ENCODE measurements at regions not wholly inside any gene's neighbourhood (a gene's known extent, or its start where the extent isn't known, plus 50 kb on each side); places are given as distances from the start of the nearest gene placed in this dataset.
"Not testable (repeated sequence)": the region's sequence is repeated elsewhere in the genome, so short reads cannot be mapped to it uniquely, and the experiment has no call there.

- H3K27ac Mint-ChIP-seq, result no peak overlapping the region
- CTCF ChIA-PET, result no interaction called here
- intact Hi-C loops (cut with micrococcal nuclease), result no loop called here
- DNase-seq, result no peak
- H3K9me3 Mint-ChIP-seq, result peaks cover 5% of the 10 kb centered on the region
- H3K27me3 Mint-ChIP-seq (ENCODE audit: low read depth), result no peaks in the 10 kb centered on the region
- no peak overlapping the region for H3K4me3 Mint-ChIP-seq
- no peaks in the 10 kb centered on the region for H3K36me3 Mint-ChIP-seq (ENCODE audit: low read depth)
- no peaks in the 10 kb centered on the region for H3K4me1 Mint-ChIP-seq (ENCODE audit: low read depth)
These were observed 686.5 kb downstream of the GABRG1 start for GRCh38 chr4:45437381-45437780.

- Mint-ChIP-seq H3K36me3 (ENCODE audit: low read depth) (no peaks in the 10 kb centered on the region), H3K4me1 (ENCODE audit: low read depth) (no peaks in the 10 kb centered on the region), H3K4me3 (no peak overlapping the region), H3K27me3 (ENCODE audit: low read depth) (no peaks in the 10 kb centered on the region), H3K27ac (no peak overlapping the region), H3K9me3 (peaks cover 20% of the 10 kb centered on the region)
- intact Hi-C loops (cut with micrococcal nuclease), result no loop called here
- CTCF ChIA-PET, result no interaction called here
- no peak for DNase-seq
These were observed 698.7 kb downstream of the GABRG1 start for GRCh38 chr4:45425135-45425534.

- peaks cover 20% of the 10 kb centered on the region for H3K9me3 Mint-ChIP-seq
- DNase-seq, result no peak
- H3K27ac Mint-ChIP-seq, result no peak overlapping the region
- CTCF ChIA-PET, result no interaction called here
- no peak overlapping the region for H3K4me3 Mint-ChIP-seq
- H3K36me3 Mint-ChIP-seq (ENCODE audit: low read depth), result no peaks in the 10 kb centered on the region
- no peaks in the 10 kb centered on the region for H3K4me1 Mint-ChIP-seq (ENCODE audit: low read depth)
- H3K27me3 Mint-ChIP-seq (ENCODE audit: low read depth), result no peaks in the 10 kb centered on the region
- intact Hi-C loops (cut with micrococcal nuclease), result no loop called here
These were observed 697.5 kb upstream of the GNPDA2 start for GRCh38 chr4:45423896-45424295.

GRCh38 chr4:45420091-45420674 lies 693.8 kb upstream of the GNPDA2 start:
- intact Hi-C loops (cut with micrococcal nuclease); H3K4me1 Mint-ChIP-seq (ENCODE audit: low read depth); H3K36me3 Mint-ChIP-seq (ENCODE audit: low read depth); H3K27ac Mint-ChIP-seq; H3K4me3 Mint-ChIP-seq; H3K27me3 Mint-ChIP-seq (ENCODE audit: low read depth); DNase-seq; CTCF ChIA-PET: not testable (repeated sequence)
- peaks cover 25% of the 10 kb centered on the region for H3K9me3 Mint-ChIP-seq

- Mint-ChIP-seq H3K4me1 (ENCODE audit: low read depth) (no peaks in the 10 kb centered on the region), H3K9me3 (peaks cover 8% of the 10 kb centered on the region), H3K27me3 (ENCODE audit: low read depth) (no peaks in the 10 kb centered on the region), H3K4me3 (no peak overlapping the region), H3K27ac (no peak overlapping the region), H3K36me3 (ENCODE audit: low read depth) (no peaks in the 10 kb centered on the region)
- no peak for DNase-seq
- CTCF ChIA-PET, result no interaction called here
- intact Hi-C loops (cut with micrococcal nuclease), result no loop called here
These were observed 684.4 kb upstream of the GNPDA2 start for GRCh38 chr4:45410701-45411210.

GRCh38 chr4:45409536-45409935 lies 683.2 kb upstream of the GNPDA2 start:
- Mint-ChIP-seq H3K9me3 (peaks cover 12% of the 10 kb centered on the region), H3K4me1 (ENCODE audit: low read depth) (no peaks in the 10 kb centered on the region)

GRCh38 chr4:45408996-45409395 lies 682.6 kb upstream of the GNPDA2 start:
- intact Hi-C loops (cut with micrococcal nuclease), result no loop called here
- Mint-ChIP-seq H3K9me3 (peaks cover 10% of the 10 kb centered on the region), H3K27ac (no peak overlapping the region), H3K4me3 (no peak overlapping the region), H3K27me3 (ENCODE audit: low read depth) (no peaks in the 10 kb centered on the region), H3K4me1 (ENCODE audit: low read depth) (no peaks in the 10 kb centered on the region), H3K36me3 (ENCODE audit: low read depth) (no peaks in the 10 kb centered on the region)
- DNase-seq, result no peak
- CTCF ChIA-PET, result no interaction called here

More at GRCh38 chr4:45409536-45409935, 683.2 kb upstream of the GNPDA2 start:
- H3K27ac Mint-ChIP-seq, result no peak overlapping the region
- no peaks in the 10 kb centered on the region for H3K36me3 Mint-ChIP-seq (ENCODE audit: low read depth)
- H3K4me3 Mint-ChIP-seq, result no peak overlapping the region
- intact Hi-C loops (cut with micrococcal nuclease), result no loop called here
- CTCF ChIA-PET, result no interaction called here
- DNase-seq, result no peak
- no peaks in the 10 kb centered on the region for H3K27me3 Mint-ChIP-seq (ENCODE audit: low read depth)

- CTCF ChIA-PET, result interaction anchor here (0.8 kb wide), 1 partner anchor 11 kb away, joined by 3 read pairs; no protein-coding TSS in a partner anchor
- H3K4me3 Mint-ChIP-seq, result no peak overlapping the region
- H3K27me3 Mint-ChIP-seq (ENCODE audit: low read depth), result no peaks in the 10 kb centered on the region
- DNase-seq, result no peak
- no peak overlapping the region for H3K27ac Mint-ChIP-seq
- H3K36me3 Mint-ChIP-seq (ENCODE audit: low read depth), result no peaks in the 10 kb centered on the region
- peaks cover 9% of the 10 kb centered on the region for H3K9me3 Mint-ChIP-seq
- intact Hi-C loops (cut with micrococcal nuclease), result no loop called here
- H3K4me1 Mint-ChIP-seq (ENCODE audit: low read depth), result no peaks in the 10 kb centered on the region
These were observed 672.8 kb upstream of the GNPDA2 start for GRCh38 chr4:45399116-45399515.

- Mint-ChIP-seq H3K27me3 (ENCODE audit: low read depth) (no peaks in the 10 kb centered on the region), H3K27ac (no peak overlapping the region), H3K9me3 (peaks cover 8% of the 10 kb centered on the region), H3K4me3 (no peak overlapping the region), H3K36me3 (ENCODE audit: low read depth) (no peaks in the 10 kb centered on the region), H3K4me1 (ENCODE audit: low read depth) (no peaks in the 10 kb centered on the region)
- intact Hi-C loops (cut with micrococcal nuclease), result no loop called here
- no peak for DNase-seq
- CTCF ChIA-PET, result no interaction called here
These were observed 659.0 kb upstream of the GNPDA2 start for GRCh38 chr4:45385306-45385705.

- no peak for DNase-seq
- intact Hi-C loops (cut with micrococcal nuclease), result no loop called here
- H3K27ac Mint-ChIP-seq, result no peak overlapping the region
- no peaks in the 10 kb centered on the region for H3K9me3 Mint-ChIP-seq
- H3K4me3 Mint-ChIP-seq, result no peak overlapping the region
- CTCF ChIA-PET, result no interaction called here
- no peaks in the 10 kb centered on the region for H3K36me3 Mint-ChIP-seq (ENCODE audit: low read depth)
- H3K4me1 Mint-ChIP-seq (ENCODE audit: low read depth), result no peaks in the 10 kb centered on the region
- H3K27me3 Mint-ChIP-seq (ENCODE audit: low read depth), result no peaks in the 10 kb centered on the region
These were observed 644.1 kb upstream of the GNPDA2 start for GRCh38 chr4:45370408-45370807.

GRCh38 chr4:45368832-45369231 lies 642.5 kb upstream of the GNPDA2 start:
- no peak for DNase-seq

GRCh38 chr4:45363931-45364330 lies 637.6 kb upstream of the GNPDA2 start:
- intact Hi-C loops (cut with micrococcal nuclease), result no loop called here
- DNase-seq, result no peak
- Mint-ChIP-seq H3K4me3 (no peak overlapping the region), H3K36me3 (ENCODE audit: low read depth) (no peaks in the 10 kb centered on the region), H3K9me3 (peaks cover 9% of the 10 kb centered on the region), H3K27ac (no peak overlapping the region), H3K4me1 (ENCODE audit: low read depth) (no peaks in the 10 kb centered on the region), H3K27me3 (ENCODE audit: low read depth) (no peaks in the 10 kb centered on the region)
- CTCF ChIA-PET, result no interaction called here

More at GRCh38 chr4:45368832-45369231, 642.5 kb upstream of the GNPDA2 start:
- Mint-ChIP-seq H3K27me3 (ENCODE audit: low read depth) (no peaks in the 10 kb centered on the region), H3K4me3 (no peak overlapping the region), H3K9me3 (no peaks in the 10 kb centered on the region), H3K36me3 (ENCODE audit: low read depth) (no peaks in the 10 kb centered on the region), H3K27ac (no peak overlapping the region), H3K4me1 (ENCODE audit: low read depth) (no peaks in the 10 kb centered on the region)
- CTCF ChIA-PET, result no interaction called here
- intact Hi-C loops (cut with micrococcal nuclease), result no loop called here

GRCh38 chr4:45358573-45359506 lies 632.5 kb upstream of the GNPDA2 start:
- Mint-ChIP-seq H3K4me3 (no peak overlapping the region), H3K9me3 (peaks cover 9% of the 10 kb centered on the region), H3K27ac (no peak overlapping the region), H3K4me1 (ENCODE audit: low read depth) (no peaks in the 10 kb centered on the region), H3K27me3 (ENCODE audit: low read depth) (no peaks in the 10 kb centered on the region), H3K36me3 (ENCODE audit: low read depth) (no peaks in the 10 kb centered on the region)
- intact Hi-C loops (cut with micrococcal nuclease), result no loop called here
- CTCF ChIA-PET, result no interaction called here
- DNase-seq, result no peak
